ENCODE measurements at regions not wholly inside any gene's neighbourhood (a gene's known extent, or its start where the extent isn't known, plus 50 kb on each side); places are given as distances from the start of the nearest gene placed in this dataset.

DNA sequence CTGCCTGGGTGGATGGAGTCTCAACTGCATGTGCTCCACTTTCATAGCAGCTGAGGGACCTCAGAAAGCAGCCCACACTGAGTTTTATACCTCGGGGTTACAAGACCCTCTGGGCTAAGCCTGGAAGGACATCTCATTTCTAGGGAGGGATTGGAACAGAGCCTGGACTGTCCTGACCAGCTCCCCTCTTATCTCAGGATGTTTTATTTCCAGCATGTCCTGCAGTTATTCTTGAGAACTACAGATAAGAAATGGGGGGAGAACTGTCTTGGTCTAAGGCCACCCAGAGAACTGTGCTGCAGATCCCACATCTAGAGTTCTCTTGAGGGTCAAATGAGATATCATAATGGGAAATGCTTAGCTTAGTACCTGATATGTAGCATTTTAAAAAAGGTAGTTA lies 97.3 kb upstream of the CHD6 start (continued):
- TF ChIP-seq RFX5 (IDR thresholded peaks at IDR 0.05; ENCODE audit: borderline replicate concordance, low read depth, low read length) (no peak), SP4 (IDR thresholded peaks at IDR 0.05; ENCODE audit: low read length) (no peak), POU5F1 (IDR thresholded peaks at IDR 0.05; ENCODE audit: low read depth, low read length) (no peak), BACH1 (IDR thresholded peaks at IDR 0.05; ENCODE audit: low read length) (no peak), EP300 (IDR thresholded peaks at IDR 0.05; ENCODE audit: borderline replicate concordance in 1 of 2, low read depth in 2 of 2, low read length in 2 of 2) (no peak), JUND (IDR thresholded peaks at IDR 0.05; ENCODE audit: low read length) (no peak), CTCF (IDR thresholded peaks at IDR 0.05; ENCODE audit: control extremely low read depth in 1 of 3, insufficient read depth in 1 of 3, low read depth in 1 of 3, low read length in 3 of 3) (no peak), EGR1 (IDR thresholded peaks at IDR 0.05; ENCODE audit: borderline replicate concordance, low read depth, low read length) (no peak)

All from H1 (cell line).